ENCODE measurements at regions not wholly inside any gene's neighbourhood (a gene's known extent, or its start where the extent isn't known, plus 50 kb on each side); places are given as distances from the start of the nearest gene placed in this dataset.

GRCh38 chr20:24773168-24773567 lies 175.9 kb upstream of the CST7 start:
- TF ChIP-seq RFX5 (IDR thresholded peaks at IDR 0.05) (no peak), CTCF (IDR thresholded peaks at IDR 0.05) (no peak)

Data from A549 (cell line).